Neural cell (in vitro differentiated cells): ENCODE measurements at regions not wholly inside any gene's neighbourhood (a gene's known extent, or its start where the extent isn't known, plus 50 kb on each side); places are given as distances from the start of the nearest gene placed in this dataset.

Experiments
- H2AFZ ChIP-seq: fragments of 200-600, 300-800 bp; sonication (generic), shearing (Covaris generic); 2 replicates; pipeline ENCODE4 v1.6.0; 2014; ENCODE audit warnings: low read depth, mild to moderate bottlenecking, antibody characterized with exemption, low read length, moderate library complexity
- H3F3A ChIP-seq: fragments of 200-600 bp; shearing (Covaris generic); 2 replicates; pipeline ENCODE4 v1.6.1; 2016; ENCODE audit warnings: mild to moderate bottlenecking, moderate library complexity, mixed read lengths, antibody characterized with exemption, low read length; ENCODE audit not compliant: insufficient read depth, poor library complexity, severe bottlenecking
- H3K27ac ChIP-seq: fragments of 200-600, 300-800 bp; sonication (generic), shearing (Covaris generic); 2 replicates; pipeline ENCODE4 v1.5.1; 2014; ENCODE audit warnings: mild to moderate bottlenecking, low read length, moderate library complexity
- H3K27me3 ChIP-seq: fragments of 300-800, 200-600 bp; sonication (generic), shearing (Covaris generic); 2 replicates; pipeline ENCODE4 v1.6.0; 2014; ENCODE audit warnings: mild to moderate bottlenecking, low read depth, low read length, moderate library complexity; ENCODE audit not compliant: insufficient read depth
- H3K36me3 ChIP-seq: fragments of 300-800, 200-600 bp; sonication (generic), shearing (Covaris generic); 2 replicates; pipeline ENCODE4 v1.5.1; 2014; ENCODE audit warnings: mild to moderate bottlenecking, antibody characterized with exemption, low read length, moderate library complexity; ENCODE audit not compliant: insufficient read depth
- H3K4me2 ChIP-seq: fragments of 300-800, 200-600 bp; sonication (generic), shearing (Covaris generic); 2 replicates; pipeline ENCODE4 v1.6.0; 2014; ENCODE audit warnings: mild to moderate bottlenecking, low read length
- H3K4me3 ChIP-seq: fragments of 300-800, 200-600 bp; sonication (generic), shearing (Covaris generic); 2 replicates; pipeline ENCODE4 v1.5.1; 2014; ENCODE audit warnings: mild to moderate bottlenecking, low read length, moderate library complexity
- H3K79me2 ChIP-seq: fragments of 200-600 bp; shearing (Covaris generic); replicated peaks from 2 replicates; pipeline ENCODE4 v1.6.0; 2014; ENCODE audit warnings: mild to moderate bottlenecking, low read length, moderate library complexity; ENCODE audit not compliant: insufficient read depth
- H3K9ac ChIP-seq: fragments of 300-800, 200-600 bp; sonication (generic), shearing (Covaris generic); 2 replicates; pipeline ENCODE4 v1.6.1; 2016; ENCODE audit warnings: mild to moderate bottlenecking, low read length, mixed read lengths
- H3K9me2 ChIP-seq: fragments of 200-600 bp; shearing (Covaris generic); 2 replicates; pipeline ENCODE4 v1.6.1; 2016; ENCODE audit warnings: mild to moderate bottlenecking, low read length, mixed read lengths; ENCODE audit not compliant: insufficient read depth
- H3K9me3 ChIP-seq: fragments of 200-600, 300-800 bp; sonication (generic), shearing (Covaris generic); 2 replicates; pipeline ENCODE4 v1.6.1; 2016; ENCODE audit warnings: mild to moderate bottlenecking, mixed run types, low read length, moderate library complexity, mixed read lengths
- H4K20me1 ChIP-seq: fragments of 200-600 bp; shearing (Covaris generic); 2 replicates; pipeline ENCODE4 v1.6.1; 2016; ENCODE audit warnings: mild to moderate bottlenecking, mixed run types; ENCODE audit not compliant: insufficient read depth
- CTCF ChIP-seq: fragments of 450-650 bp; IDR thresholded peaks from 2 replicates; pipeline ENCODE4 v1.5.1; 2014; ENCODE audit warnings: antibody characterized with exemption, mild to moderate bottlenecking, moderate library complexity; ENCODE audit not compliant: poor library complexity, severe bottlenecking
- EP300 ChIP-seq: fragments of 450-650 bp; conservative IDR thresholded peaks from 2 replicates; pipeline ENCODE4 v1.6.1; 2014; ENCODE audit warnings: antibody characterized with exemption, mild to moderate bottlenecking, moderate library complexity; ENCODE audit not compliant: poor library complexity, severe bottlenecking
- EZH2 ChIP-seq: fragments of 200-600, 300-800 bp; shearing (Covaris generic), sonication (generic); IDR thresholded peaks from 2 replicates; pipeline ENCODE4 v1.6.1; 2014; ENCODE audit warnings: antibody characterized with exemption, low read length, borderline replicate concordance, mild to moderate bottlenecking; ENCODE audit not compliant: insufficient read depth, poor library complexity, severe bottlenecking
- MXI1 ChIP-seq: fragments of 450-650 bp; conservative IDR thresholded peaks from 2 replicates; pipeline ENCODE4 v1.6.1; 2014; ENCODE audit warnings: antibody characterized with exemption, mild to moderate bottlenecking; ENCODE audit not compliant: poor library complexity, severe bottlenecking
- POLR2AphosphoS5 ChIP-seq: IDR thresholded peaks from 2 replicates; pipeline ENCODE4 v1.6.1; 2012
- RAD21 ChIP-seq: fragments of 450-650 bp; conservative IDR thresholded peaks from 2 replicates; pipeline ENCODE4 v1.6.1; 2014; ENCODE audit warnings: antibody characterized with exemption, mild to moderate bottlenecking, moderate library complexity
- REST ChIP-seq: IDR thresholded peaks from 2 replicates; pipeline ENCODE4 v1.6.1; 2012; ENCODE audit warnings: borderline replicate concordance
- SMC3 ChIP-seq: fragments of 450-650 bp; conservative IDR thresholded peaks from 2 replicates; pipeline ENCODE4 v1.6.1; 2014; ENCODE audit warnings: antibody characterized with exemption, mild to moderate bottlenecking, moderate library complexity; ENCODE audit not compliant: poor library complexity
- TAF1 ChIP-seq: IDR thresholded peaks from 2 replicates; pipeline ENCODE4 v1.6.1; 2012; ENCODE audit warnings: low read depth

GRCh38 chr14:46279327-46279726 lies 372.3 kb downstream of the RPL10L start:
- Histone ChIP-seq H3K4me3 (no peak overlapping the region), H3K4me2 (no peak overlapping the region), H3K9ac (no peak overlapping the region), H3K79me2 (no peaks in the 10 kb centered on the region), H3F3A (no peaks in the 10 kb centered on the region), H3K9me3 (no peaks in the 10 kb centered on the region), H3K36me3 (no peaks in the 10 kb centered on the region), H3K9me2 (no peaks in the 10 kb centered on the region), H2AFZ (no peak overlapping the region), H3K27ac (no peak overlapping the region), H3K27me3 (no peaks in the 10 kb centered on the region), H4K20me1 (no peaks in the 10 kb centered on the region)
- TF ChIP-seq SMC3 (no peak), EP300 (no peak), RAD21 (no peak), POLR2AphosphoS5 (no peak), TAF1 (no peak), EZH2 (no peak), CTCF (no peak), MXI1 (no peak), REST (no peak)

- no peak overlapping the region for H2AFZ ChIP-seq
- H3K27me3 ChIP-seq, result no peaks in the 10 kb centered on the region
- H4K20me1 ChIP-seq, result no peaks in the 10 kb centered on the region
- H3K79me2 ChIP-seq, result no peaks in the 10 kb centered on the region
- H3K36me3 ChIP-seq, result no peaks in the 10 kb centered on the region
- no peak overlapping the region for H3K4me2 ChIP-seq
- no peak overlapping the region for H3K9ac ChIP-seq
- TF ChIP-seq EP300 (no peak), POLR2AphosphoS5 (no peak), SMC3 (no peak), CTCF (no peak), REST (no peak), EZH2 (no peak), TAF1 (no peak), MXI1 (no peak), RAD21 (no peak)
- H3K4me3 ChIP-seq, result no peak overlapping the region
- H3F3A ChIP-seq, result no peaks in the 10 kb centered on the region
- H3K9me2 ChIP-seq, result no peaks in the 10 kb centered on the region
- no peak overlapping the region for H3K27ac ChIP-seq
- H3K9me3 ChIP-seq, result no peaks in the 10 kb centered on the region
These were observed 392.0 kb downstream of the RPL10L start for GRCh38 chr14:46259536-46259935.
